Neural cell (in vitro differentiated cells): ENCODE measurements at regions not wholly inside any gene's neighbourhood (a gene's known extent, or its start where the extent isn't known, plus 50 kb on each side); places are given as distances from the start of the nearest gene placed in this dataset.

ENCODE experiments used
- H2AFZ ChIP-seq: fragments of 200-600, 300-800 bp; sonication (generic), shearing (Covaris generic); 2 replicates; pipeline ENCODE4 v1.6.0; 2014; ENCODE audit warnings: low read depth, mild to moderate bottlenecking, antibody characterized with exemption, low read length, moderate library complexity
- H3F3A ChIP-seq: fragments of 200-600 bp; shearing (Covaris generic); 2 replicates; pipeline ENCODE4 v1.6.1; 2016; ENCODE audit warnings: mild to moderate bottlenecking, moderate library complexity, mixed read lengths, antibody characterized with exemption, low read length; ENCODE audit not compliant: insufficient read depth, poor library complexity, severe bottlenecking
- H3K27ac ChIP-seq: fragments of 200-600, 300-800 bp; sonication (generic), shearing (Covaris generic); 2 replicates; pipeline ENCODE4 v1.5.1; 2014; ENCODE audit warnings: mild to moderate bottlenecking, low read length, moderate library complexity
- H3K27me3 ChIP-seq: fragments of 300-800, 200-600 bp; sonication (generic), shearing (Covaris generic); 2 replicates; pipeline ENCODE4 v1.6.0; 2014; ENCODE audit warnings: mild to moderate bottlenecking, low read depth, low read length, moderate library complexity; ENCODE audit not compliant: insufficient read depth
- H3K36me3 ChIP-seq: fragments of 300-800, 200-600 bp; sonication (generic), shearing (Covaris generic); 2 replicates; pipeline ENCODE4 v1.5.1; 2014; ENCODE audit warnings: mild to moderate bottlenecking, antibody characterized with exemption, low read length, moderate library complexity; ENCODE audit not compliant: insufficient read depth
- H3K4me2 ChIP-seq: fragments of 300-800, 200-600 bp; sonication (generic), shearing (Covaris generic); 2 replicates; pipeline ENCODE4 v1.6.0; 2014; ENCODE audit warnings: mild to moderate bottlenecking, low read length
- H3K4me3 ChIP-seq: fragments of 300-800, 200-600 bp; sonication (generic), shearing (Covaris generic); 2 replicates; pipeline ENCODE4 v1.5.1; 2014; ENCODE audit warnings: mild to moderate bottlenecking, low read length, moderate library complexity
- H3K79me2 ChIP-seq: fragments of 200-600 bp; shearing (Covaris generic); replicated peaks from 2 replicates; pipeline ENCODE4 v1.6.0; 2014; ENCODE audit warnings: mild to moderate bottlenecking, low read length, moderate library complexity; ENCODE audit not compliant: insufficient read depth
- H3K9ac ChIP-seq: fragments of 300-800, 200-600 bp; sonication (generic), shearing (Covaris generic); 2 replicates; pipeline ENCODE4 v1.6.1; 2016; ENCODE audit warnings: mild to moderate bottlenecking, low read length, mixed read lengths
- H3K9me2 ChIP-seq: fragments of 200-600 bp; shearing (Covaris generic); 2 replicates; pipeline ENCODE4 v1.6.1; 2016; ENCODE audit warnings: mild to moderate bottlenecking, low read length, mixed read lengths; ENCODE audit not compliant: insufficient read depth
- H3K9me3 ChIP-seq: fragments of 200-600, 300-800 bp; sonication (generic), shearing (Covaris generic); 2 replicates; pipeline ENCODE4 v1.6.1; 2016; ENCODE audit warnings: mild to moderate bottlenecking, mixed run types, low read length, moderate library complexity, mixed read lengths
- H4K20me1 ChIP-seq: fragments of 200-600 bp; shearing (Covaris generic); 2 replicates; pipeline ENCODE4 v1.6.1; 2016; ENCODE audit warnings: mild to moderate bottlenecking, mixed run types; ENCODE audit not compliant: insufficient read depth
- CTCF ChIP-seq: fragments of 450-650 bp; IDR thresholded peaks from 2 replicates; pipeline ENCODE4 v1.5.1; 2014; ENCODE audit warnings: antibody characterized with exemption, mild to moderate bottlenecking, moderate library complexity; ENCODE audit not compliant: poor library complexity, severe bottlenecking
- EP300 ChIP-seq: fragments of 450-650 bp; conservative IDR thresholded peaks from 2 replicates; pipeline ENCODE4 v1.6.1; 2014; ENCODE audit warnings: antibody characterized with exemption, mild to moderate bottlenecking, moderate library complexity; ENCODE audit not compliant: poor library complexity, severe bottlenecking
- EZH2 ChIP-seq: fragments of 200-600, 300-800 bp; shearing (Covaris generic), sonication (generic); IDR thresholded peaks from 2 replicates; pipeline ENCODE4 v1.6.1; 2014; ENCODE audit warnings: antibody characterized with exemption, low read length, borderline replicate concordance, mild to moderate bottlenecking; ENCODE audit not compliant: insufficient read depth, poor library complexity, severe bottlenecking
- MXI1 ChIP-seq: fragments of 450-650 bp; conservative IDR thresholded peaks from 2 replicates; pipeline ENCODE4 v1.6.1; 2014; ENCODE audit warnings: antibody characterized with exemption, mild to moderate bottlenecking; ENCODE audit not compliant: poor library complexity, severe bottlenecking
- POLR2AphosphoS5 ChIP-seq: IDR thresholded peaks from 2 replicates; pipeline ENCODE4 v1.6.1; 2012
- RAD21 ChIP-seq: fragments of 450-650 bp; conservative IDR thresholded peaks from 2 replicates; pipeline ENCODE4 v1.6.1; 2014; ENCODE audit warnings: antibody characterized with exemption, mild to moderate bottlenecking, moderate library complexity
- REST ChIP-seq: IDR thresholded peaks from 2 replicates; pipeline ENCODE4 v1.6.1; 2012; ENCODE audit warnings: borderline replicate concordance
- SMC3 ChIP-seq: fragments of 450-650 bp; conservative IDR thresholded peaks from 2 replicates; pipeline ENCODE4 v1.6.1; 2014; ENCODE audit warnings: antibody characterized with exemption, mild to moderate bottlenecking, moderate library complexity; ENCODE audit not compliant: poor library complexity
- TAF1 ChIP-seq: IDR thresholded peaks from 2 replicates; pipeline ENCODE4 v1.6.1; 2012; ENCODE audit warnings: low read depth

GRCh38 chr11:25737071-25737675 is 594.8 kb upstream of the ANO3 start:
- no peaks in the 10 kb centered on the region for H3F3A ChIP-seq
- no peak overlapping the region for H3K4me2 ChIP-seq

GRCh38 chr11:25741886-25742285 is 590.0 kb upstream of the ANO3 start:
- H3K4me3 ChIP-seq = no peak overlapping the region
- no peak for TF ChIP-seq EZH2
- TF ChIP-seq RAD21 = no peak
- no peak for TF ChIP-seq REST
- TF ChIP-seq SMC3 = no peak
- TF ChIP-seq CTCF = no peak
- no peak for TF ChIP-seq TAF1
- no peak overlapping the region for H2AFZ ChIP-seq
- H4K20me1 ChIP-seq = no peaks in the 10 kb centered on the region
- no peaks in the 10 kb centered on the region for H3K9me3 ChIP-seq
- H3K27me3 ChIP-seq = no peaks in the 10 kb centered on the region
- H3K27ac ChIP-seq = no peak overlapping the region
- no peaks in the 10 kb centered on the region for H3F3A ChIP-seq
- H3K9me2 ChIP-seq = no peaks in the 10 kb centered on the region
- H3K9ac ChIP-seq = no peak overlapping the region
- H3K79me2 ChIP-seq = no peaks in the 10 kb centered on the region
- no peaks in the 10 kb centered on the region for H3K36me3 ChIP-seq
- no peak overlapping the region for H3K4me2 ChIP-seq

More at GRCh38 chr11:25737071-25737675, 594.8 kb upstream of the ANO3 start:
- no peak for TF ChIP-seq POLR2AphosphoS5
- no peak for TF ChIP-seq EP300
- no peaks in the 10 kb centered on the region for H3K27me3 ChIP-seq
- H4K20me1 ChIP-seq = no peaks in the 10 kb centered on the region
- no peak overlapping the region for H2AFZ ChIP-seq
- H3K9ac ChIP-seq = no peak overlapping the region
- H3K36me3 ChIP-seq = no peaks in the 10 kb centered on the region
- H3K9me3 ChIP-seq = no peaks in the 10 kb centered on the region
- H3K9me2 ChIP-seq = no peaks in the 10 kb centered on the region
- no peaks in the 10 kb centered on the region for H3K79me2 ChIP-seq
- no peak overlapping the region for H3K4me3 ChIP-seq
- H3K27ac ChIP-seq = no peak overlapping the region

GRCh38 chr11:25742800-25743199 is 589.1 kb upstream of the ANO3 start:
- H3K27me3 ChIP-seq = no peaks in the 10 kb centered on the region
- no peaks in the 10 kb centered on the region for H3K79me2 ChIP-seq
- no peaks in the 10 kb centered on the region for H3K9me2 ChIP-seq

More at GRCh38 chr11:25742800-25743199, 589.1 kb upstream of the ANO3 start:
- Histone ChIP-seq H3K36me3 (no peaks in the 10 kb centered on the region), H3K9ac (no peak overlapping the region), H4K20me1 (no peaks in the 10 kb centered on the region), H3K4me3 (no peak overlapping the region), H3K27ac (no peak overlapping the region), H3K9me3 (no peaks in the 10 kb centered on the region), H3F3A (no peaks in the 10 kb centered on the region), H2AFZ (no peak overlapping the region), H3K4me2 (no peak overlapping the region)
- TF ChIP-seq EZH2 (no peak), POLR2AphosphoS5 (no peak), TAF1 (no peak), MXI1 (no peak)
